Mesothelial cell of epicardium (in vitro differentiated cells): ENCODE measurements at regions not wholly inside any gene's neighbourhood (a gene's known extent, or its start where the extent isn't known, plus 50 kb on each side); places are given as distances from the start of the nearest gene placed in this dataset.

ENCODE experiments used
- DNase-seq, 2 experiments: peaks; one replicate each; pipeline ENCODE4 v3.0.0; 2021; ENCODE audit warnings: low spot score in 2 of 2; ENCODE audit not compliant: unreplicated experiment in 2 of 2
- H3K27ac Mint-ChIP-seq: 2 replicates; pipeline ENCODE4 v1.8.0; 2021; ENCODE audit warnings: mixed read lengths
- H3K27me3 Mint-ChIP-seq: 2 replicates; pipeline ENCODE4 v1.8.0; 2021; ENCODE audit warnings: low read depth, mixed read lengths
- H3K36me3 Mint-ChIP-seq: 2 replicates; pipeline ENCODE4 v1.8.0; 2021; ENCODE audit warnings: mixed read lengths
- H3K4me1 Mint-ChIP-seq: 2 replicates; pipeline ENCODE4 v1.8.0; 2021; ENCODE audit warnings: mixed read lengths
- H3K4me3 Mint-ChIP-seq: 2 replicates; pipeline ENCODE4 v1.8.0; 2021; ENCODE audit warnings: mild to moderate bottlenecking, moderate library complexity, mixed read lengths
- H3K9me3 Mint-ChIP-seq: 2 replicates; pipeline ENCODE4 v1.8.0; 2021; ENCODE audit warnings: mixed read lengths
- TF ChIP-seq, protein P1 (sequence below): fragments of 200-600 bp; sonication (generic); IDR thresholded peaks from one replicate; pipeline ENCODE4 v1.5.0; 2021; ENCODE audit warnings: antibody characterized with exemption; ENCODE audit not compliant: unreplicated experiment

- Mint-ChIP-seq H3K9me3 (peaks cover 11% of the 10 kb centered on the region), H3K36me3 (no peaks in the 10 kb centered on the region), H3K4me1 (no peaks in the 10 kb centered on the region), H3K27ac (no peak overlapping the region), H3K27me3 (no peaks in the 10 kb centered on the region), H3K4me3 (no peak overlapping the region)
- TF ChIP-seq, protein P1, sequence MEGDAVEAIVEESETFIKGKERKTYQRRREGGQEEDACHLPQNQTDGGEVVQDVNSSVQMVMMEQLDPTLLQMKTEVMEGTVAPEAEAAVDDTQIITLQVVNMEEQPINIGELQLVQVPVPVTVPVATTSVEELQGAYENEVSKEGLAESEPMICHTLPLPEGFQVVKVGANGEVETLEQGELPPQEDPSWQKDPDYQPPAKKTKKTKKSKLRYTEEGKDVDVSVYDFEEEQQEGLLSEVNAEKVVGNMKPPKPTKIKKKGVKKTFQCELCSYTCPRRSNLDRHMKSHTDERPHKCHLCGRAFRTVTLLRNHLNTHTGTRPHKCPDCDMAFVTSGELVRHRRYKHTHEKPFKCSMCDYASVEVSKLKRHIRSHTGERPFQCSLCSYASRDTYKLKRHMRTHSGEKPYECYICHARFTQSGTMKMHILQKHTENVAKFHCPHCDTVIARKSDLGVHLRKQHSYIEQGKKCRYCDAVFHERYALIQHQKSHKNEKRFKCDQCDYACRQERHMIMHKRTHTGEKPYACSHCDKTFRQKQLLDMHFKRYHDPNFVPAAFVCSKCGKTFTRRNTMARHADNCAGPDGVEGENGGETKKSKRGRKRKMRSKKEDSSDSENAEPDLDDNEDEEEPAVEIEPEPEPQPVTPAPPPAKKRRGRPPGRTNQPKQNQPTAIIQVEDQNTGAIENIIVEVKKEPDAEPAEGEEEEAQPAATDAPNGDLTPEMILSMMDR = no peak
- DNase-seq = no peak
Measured at GRCh38 chr5:87876616-87877015, 392.0 kb downstream of the TMEM161B start.

GRCh38 chr5:87872986-87873385 lies 395.7 kb downstream of the TMEM161B start:
- no peak overlapping the region for H3K4me3 Mint-ChIP-seq
- no peaks in the 10 kb centered on the region for H3K27me3 Mint-ChIP-seq
- H3K27ac Mint-ChIP-seq = no peak overlapping the region
- H3K9me3 Mint-ChIP-seq = no peaks in the 10 kb centered on the region
- no peaks in the 10 kb centered on the region for H3K4me1 Mint-ChIP-seq
- no peak for DNase-seq
- TF ChIP-seq, protein P1 = no peak
- no peaks in the 10 kb centered on the region for H3K36me3 Mint-ChIP-seq

DNA sequence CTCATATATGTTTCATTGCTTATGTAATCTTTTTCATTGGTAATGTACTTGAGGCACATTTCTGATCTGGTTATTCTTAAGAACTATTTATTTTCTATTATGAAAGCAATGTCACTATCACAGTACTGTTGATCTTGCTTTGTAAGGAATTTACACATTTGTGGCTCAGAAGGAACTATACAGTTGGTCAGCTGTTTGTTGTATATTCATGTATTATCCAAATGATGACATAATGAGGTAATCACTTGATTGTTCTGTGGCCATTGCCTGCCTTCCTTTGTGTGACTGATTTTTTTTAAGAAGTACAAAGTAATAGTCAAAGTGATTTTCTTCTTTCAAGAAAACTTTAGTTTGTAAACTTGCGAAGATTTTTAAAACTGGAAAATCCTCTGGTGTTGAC lies 399.9 kb downstream of the TMEM161B start:
- Mint-ChIP-seq H3K4me3 (no peak overlapping the region), H3K4me1 (no peaks in the 10 kb centered on the region), H3K36me3 (no peaks in the 10 kb centered on the region), H3K27ac (no peak overlapping the region), H3K9me3 (no peaks in the 10 kb centered on the region), H3K27me3 (peaks cover 2% of the 10 kb centered on the region)
- DNase-seq = no peak
- TF ChIP-seq, protein P1 = no peak

- H3K36me3 Mint-ChIP-seq = no peaks in the 10 kb centered on the region
- H3K4me1 Mint-ChIP-seq = no peaks in the 10 kb centered on the region
- H3K4me3 Mint-ChIP-seq = no peak overlapping the region
- peaks cover 4% of the 10 kb centered on the region for H3K9me3 Mint-ChIP-seq
- no peak overlapping the region for H3K27ac Mint-ChIP-seq
- no peak for DNase-seq
- H3K27me3 Mint-ChIP-seq = peaks cover 2% of the 10 kb centered on the region
- TF ChIP-seq, protein P1 = no peak
Measured at GRCh38 chr5:87867281-87867680, 401.4 kb downstream of the TMEM161B start.

GRCh38 chr5:87853541-87853940 lies 415.1 kb downstream of the TMEM161B start:
- TF ChIP-seq, protein P1 = no peak
- DNase-seq = no peak
- H3K36me3 Mint-ChIP-seq = no peaks in the 10 kb centered on the region
- H3K27me3 Mint-ChIP-seq = no peaks in the 10 kb centered on the region
- no peak overlapping the region for H3K27ac Mint-ChIP-seq
- H3K9me3 Mint-ChIP-seq = peaks cover 8% of the 10 kb centered on the region
- H3K4me3 Mint-ChIP-seq = no peak overlapping the region
- no peaks in the 10 kb centered on the region for H3K4me1 Mint-ChIP-seq

GRCh38 chr5:87851603-87852002 lies 417.0 kb downstream of the TMEM161B start:
- H3K27me3 Mint-ChIP-seq = no peaks in the 10 kb centered on the region
- no peak overlapping the region for H3K27ac Mint-ChIP-seq
- H3K9me3 Mint-ChIP-seq = peaks cover 1% of the 10 kb centered on the region
- H3K4me3 Mint-ChIP-seq = no peak overlapping the region
- TF ChIP-seq, protein P1 = no peak
- H3K36me3 Mint-ChIP-seq = no peaks in the 10 kb centered on the region
- DNase-seq = no peak
- no peaks in the 10 kb centered on the region for H3K4me1 Mint-ChIP-seq
